GM21367 (cell line): ENCODE measurements at regions not wholly inside any gene's neighbourhood (a gene's known extent, or its start where the extent isn't known, plus 50 kb on each side); places are given as distances from the start of the nearest gene placed in this dataset.

Experiments
- ATAC-seq: cut with Tn5 transposase; IDR thresholded peaks from one replicate; pipeline ENCODE4 v1.9.1; 2021; ENCODE audit not compliant: unreplicated experiment

DNA sequence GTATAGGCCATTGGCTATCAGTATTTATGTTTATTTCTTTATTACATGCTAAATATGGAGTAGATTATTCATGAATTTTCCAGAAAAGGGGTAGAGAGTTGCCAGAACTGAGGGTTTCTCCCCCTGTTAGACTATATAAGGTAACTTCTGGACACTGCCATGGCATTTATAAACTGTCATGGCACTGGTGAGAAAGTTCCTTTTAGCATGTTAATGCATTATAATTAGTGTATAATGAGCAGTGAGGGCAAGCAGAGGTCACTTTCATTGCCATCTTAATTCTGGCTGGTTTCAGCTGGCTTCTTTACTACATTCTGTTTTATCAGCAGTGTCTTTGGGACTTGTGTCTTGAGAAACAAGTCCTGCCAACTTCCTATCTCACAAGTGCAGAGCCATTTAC, 220.0 kb upstream of the CNR1 start:
- no peak for ATAC-seq

DNA sequence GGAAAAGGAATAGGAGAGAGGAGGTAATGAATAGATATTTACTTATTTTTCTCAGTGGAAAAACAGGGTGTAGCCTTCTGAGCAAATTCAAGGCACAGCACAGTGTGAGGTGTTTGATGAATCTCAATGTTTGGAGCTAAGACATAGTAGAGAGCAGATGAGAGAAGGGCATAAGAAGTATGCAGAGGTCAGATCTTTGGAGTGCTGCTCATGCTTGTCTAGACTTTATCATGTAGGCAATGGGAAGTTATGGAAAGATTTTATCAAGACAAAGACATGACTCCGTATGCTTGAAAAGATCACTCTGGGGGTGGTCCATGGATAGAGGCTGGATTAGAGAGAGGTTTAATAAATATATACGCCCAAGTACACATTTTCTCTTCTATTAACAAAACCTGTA, 217.0 kb upstream of the CNR1 start:
- ATAC-seq: no peak

DNA sequence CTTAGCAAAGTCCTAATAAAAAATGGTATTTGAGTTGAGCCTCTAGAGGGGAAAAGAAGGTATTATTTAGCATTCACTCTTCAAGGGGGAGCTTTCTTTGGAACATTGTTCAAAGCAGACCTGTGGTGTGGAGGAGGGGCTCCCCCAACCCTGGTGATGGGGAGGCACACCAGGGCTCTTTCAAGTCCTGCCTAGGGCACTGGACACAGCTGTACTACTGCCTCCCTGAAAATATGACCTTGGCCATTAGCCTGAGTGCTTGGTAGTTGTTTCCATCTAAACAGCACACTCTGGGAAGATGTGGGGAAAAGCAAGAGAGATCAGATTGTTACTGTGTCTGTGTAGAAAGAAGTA, 215.1 kb upstream of the CNR1 start:
- ATAC-seq: no peak

DNA sequence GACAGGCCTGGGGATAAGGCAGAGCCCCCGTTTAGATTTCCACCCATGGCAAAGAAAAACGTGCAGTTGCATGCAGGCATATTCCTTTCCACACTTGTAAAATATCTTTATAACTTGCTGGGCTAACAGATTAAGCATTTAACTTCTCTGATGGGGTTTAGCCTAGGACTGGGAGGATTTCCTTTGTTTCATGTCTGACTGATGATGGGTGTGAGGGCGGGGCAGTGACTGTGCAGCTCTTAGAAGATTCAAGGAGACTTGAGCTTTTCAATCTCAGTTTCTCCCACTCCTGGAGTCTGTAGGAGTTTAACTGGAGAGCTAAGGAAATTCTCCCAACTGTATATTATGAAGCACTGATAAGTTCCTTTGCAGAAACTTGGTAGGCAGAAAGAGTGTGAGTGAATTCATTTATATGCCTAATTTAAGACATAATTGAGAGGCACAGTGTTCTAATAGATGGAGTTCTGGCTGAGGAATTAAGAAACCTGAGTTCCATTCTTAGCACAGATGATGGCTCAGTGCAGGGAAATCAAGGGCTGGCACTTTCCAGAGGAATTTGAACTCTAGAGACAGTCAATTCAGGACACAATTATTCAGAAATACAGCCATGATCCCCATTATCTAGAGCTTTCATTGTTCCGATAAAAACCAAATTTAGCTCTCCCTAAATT, 214.6 kb upstream of the CNR1 start:
- ATAC-seq: no peak

DNA sequence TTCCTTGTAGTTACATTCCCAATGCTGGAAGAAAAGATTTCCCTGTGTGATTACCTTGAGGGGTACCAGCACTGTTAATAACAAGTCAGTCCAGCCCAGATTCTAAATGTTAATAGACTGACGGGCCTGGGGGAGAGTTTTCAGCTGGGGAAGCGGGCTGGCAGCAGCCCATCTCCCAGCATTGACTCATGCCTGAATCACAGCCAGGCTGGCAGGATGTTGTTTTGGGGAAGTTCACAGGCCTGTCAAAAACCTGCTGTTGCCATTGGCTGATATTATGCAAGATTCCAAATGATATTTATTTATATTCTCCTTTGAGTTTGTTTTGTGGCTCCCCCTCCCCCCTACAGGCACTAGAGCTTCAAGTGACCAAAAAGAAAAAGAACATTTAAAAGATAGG, 213.9 kb upstream of the CNR1 start:
- no peak for ATAC-seq

DNA sequence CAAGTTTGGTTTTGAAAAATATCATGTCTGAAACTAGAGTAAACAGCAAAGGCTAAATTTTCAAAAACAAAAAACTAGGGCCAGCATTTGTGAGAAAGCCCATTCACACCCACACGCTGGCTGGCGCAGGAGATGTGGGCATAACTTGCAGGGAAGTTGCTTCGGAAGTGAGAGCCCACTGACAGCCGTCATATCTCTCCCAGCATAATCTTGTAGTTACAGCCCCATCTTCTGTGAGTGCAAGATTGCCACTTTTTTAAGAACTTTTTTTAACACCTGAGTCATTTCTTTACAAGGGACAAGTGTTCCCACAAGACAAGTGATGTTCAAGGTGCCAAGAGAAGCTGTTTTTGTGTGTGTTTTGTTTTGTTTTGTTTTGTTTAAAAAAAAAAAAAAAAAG, 212.5 kb upstream of the CNR1 start:
- ATAC-seq: no peak

DNA sequence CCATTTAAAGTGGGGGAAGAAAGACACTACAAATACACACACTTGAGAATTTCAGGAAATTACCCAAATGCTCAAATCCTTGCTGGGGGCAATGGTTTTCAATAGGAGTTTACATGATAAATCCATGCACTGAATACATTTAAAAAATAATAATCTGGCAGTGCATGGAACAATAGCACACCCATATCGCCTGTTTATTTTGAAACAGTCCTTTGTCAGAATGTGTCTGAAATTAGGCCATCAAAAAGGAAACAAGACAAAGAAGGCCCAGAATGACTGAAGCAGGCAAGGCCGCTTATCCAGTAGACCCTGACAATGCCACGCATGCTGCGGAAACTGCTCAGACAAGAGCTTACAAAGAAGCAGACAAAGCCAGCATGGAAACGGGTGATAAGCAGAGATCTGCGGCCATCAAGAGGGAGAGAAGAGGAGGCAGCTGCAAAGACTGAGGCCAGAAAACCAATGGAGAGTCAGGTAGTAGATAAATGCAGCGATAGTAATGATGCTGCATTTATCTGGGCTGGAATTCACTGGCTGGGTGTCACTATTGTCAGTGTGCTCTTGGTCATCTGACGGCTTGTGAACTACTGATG, 211.9 kb upstream of the CNR1 start:
- ATAC-seq: no peak

DNA sequence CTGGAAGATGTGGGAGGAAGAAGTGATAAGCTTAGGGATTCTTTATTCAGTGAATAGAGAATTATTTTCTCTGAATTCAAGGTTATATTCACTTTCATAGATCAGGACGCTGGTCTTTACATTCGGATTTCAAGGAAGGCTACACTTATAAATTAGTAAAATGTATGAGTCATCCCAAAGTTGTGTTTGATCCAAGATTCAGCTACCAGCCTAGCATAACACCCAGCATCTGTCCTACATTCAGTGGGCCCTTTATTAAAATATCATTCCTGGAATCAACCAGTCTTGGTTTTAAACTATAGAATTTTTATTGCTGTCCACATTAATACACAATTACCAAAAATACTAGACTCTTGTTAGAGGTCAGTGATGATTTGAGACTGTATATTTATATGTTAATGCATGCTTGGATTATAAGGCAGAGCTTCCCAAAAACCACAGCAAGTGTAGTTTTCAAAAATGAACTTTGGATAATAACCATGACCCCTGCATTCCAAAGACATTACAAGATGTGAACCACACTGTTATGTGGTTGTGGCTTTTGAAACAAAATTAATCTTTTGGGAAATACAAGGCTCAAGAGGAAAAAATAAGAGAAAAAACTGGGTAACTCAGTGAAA, 210.7 kb upstream of the CNR1 start:
- ATAC-seq: no peak

DNA sequence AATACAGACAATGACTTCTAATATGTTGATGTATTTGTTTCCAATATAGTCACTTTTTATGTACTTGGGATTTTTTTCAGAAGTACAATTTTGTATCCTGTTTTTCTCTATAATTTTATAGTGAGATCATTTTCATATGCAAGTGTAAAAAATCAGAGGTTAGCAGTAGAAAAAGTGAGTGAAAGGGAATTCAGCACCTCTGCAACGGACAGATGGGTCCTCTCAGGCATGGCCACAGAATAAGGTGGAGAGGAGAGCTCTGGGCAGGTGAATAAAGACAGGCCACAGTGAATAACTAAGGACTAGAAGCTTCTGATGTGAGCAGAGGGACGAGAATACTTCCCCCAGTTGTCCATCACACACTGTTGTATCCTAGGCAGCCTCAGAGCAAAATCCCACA, 210.1 kb upstream of the CNR1 start:
- ATAC-seq: no peak

DNA sequence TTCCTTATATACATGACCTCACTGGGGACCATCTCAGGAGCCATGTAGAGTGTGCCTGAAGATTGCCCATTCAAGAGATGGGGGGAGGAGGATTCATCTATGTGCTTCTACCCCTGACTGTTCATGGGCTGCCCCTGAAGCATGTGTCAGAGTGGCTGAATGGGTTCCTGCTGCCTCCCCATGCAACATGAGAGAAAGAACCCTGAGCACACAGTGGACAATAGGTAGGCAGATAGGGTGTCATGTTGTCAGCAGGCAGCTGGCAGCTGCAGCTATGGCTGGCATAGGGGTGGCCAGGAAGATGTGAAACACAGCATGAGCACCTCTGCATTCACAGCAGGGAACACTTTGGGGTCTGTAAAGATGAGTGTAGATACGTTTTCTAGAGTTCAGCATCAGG, 208.4 kb upstream of the CNR1 start:
- no peak for ATAC-seq

DNA sequence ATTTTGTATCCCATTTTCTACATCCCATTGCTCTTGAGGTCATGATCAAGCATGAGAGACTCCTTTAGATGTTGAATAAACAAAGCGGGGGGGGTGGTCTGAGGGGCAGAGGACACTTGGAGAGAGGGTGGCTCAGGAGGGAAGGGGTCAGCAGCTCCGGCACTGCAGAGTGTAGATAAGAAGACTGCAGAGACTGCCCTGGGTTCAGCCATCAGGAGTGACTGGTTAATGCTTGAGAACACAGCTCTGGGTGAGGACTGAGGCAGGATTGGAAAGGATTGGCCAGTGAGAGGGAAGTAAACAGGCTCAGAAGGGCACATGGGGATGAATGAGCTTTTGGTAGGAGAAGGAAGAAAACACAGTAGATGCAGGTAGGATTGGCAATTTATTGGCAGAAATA, 205.3 kb upstream of the CNR1 start:
- no peak for ATAC-seq

DNA sequence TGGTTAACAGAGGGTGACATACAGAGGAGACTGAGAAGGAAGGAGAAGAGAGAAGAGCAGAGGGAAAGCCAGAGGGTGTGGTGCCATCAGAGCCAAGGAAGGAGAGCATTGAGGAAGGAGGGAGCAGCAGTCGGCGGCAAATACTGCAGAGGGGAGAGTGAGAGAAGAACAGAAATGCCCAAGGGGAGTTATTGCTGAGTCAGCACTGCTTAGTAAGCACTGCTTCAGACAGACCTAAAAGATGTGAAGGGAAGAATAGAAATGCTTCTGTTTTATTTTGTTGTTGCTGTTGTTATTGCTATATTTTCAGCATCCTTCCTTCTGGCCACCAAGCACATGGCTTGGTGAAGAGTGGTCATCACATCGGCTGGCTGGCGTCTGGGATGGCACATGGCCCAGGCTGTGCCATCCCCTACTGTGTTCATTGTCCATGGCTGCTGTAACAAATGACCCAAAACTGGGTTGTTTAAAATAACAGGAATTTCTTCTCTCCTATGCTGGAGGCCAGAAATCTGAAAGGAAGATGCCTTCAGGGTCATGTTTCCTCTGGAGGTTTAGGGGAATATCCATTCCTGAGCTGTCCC, 204.1 kb upstream of the CNR1 start:
- ATAC-seq: no peak

DNA sequence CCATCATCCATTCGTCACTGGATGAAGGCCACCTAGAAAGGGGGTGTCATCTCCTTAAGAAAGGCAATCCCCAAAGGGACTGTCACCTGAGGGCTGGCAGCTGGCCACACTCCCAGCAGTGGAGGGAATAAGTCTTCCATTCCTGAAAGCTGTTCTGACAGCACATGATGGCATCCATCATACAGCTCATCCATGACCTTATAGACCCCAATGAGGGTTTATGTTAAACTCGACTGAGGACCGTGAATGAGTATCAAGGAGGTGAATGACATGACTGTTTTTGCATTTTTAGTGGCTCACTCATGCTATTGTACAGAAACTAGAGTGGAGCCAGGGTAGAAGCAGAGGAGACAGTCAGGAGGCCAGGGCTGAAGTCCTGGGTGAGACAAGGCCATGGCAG, 203.1 kb upstream of the CNR1 start:
- no peak for ATAC-seq

DNA sequence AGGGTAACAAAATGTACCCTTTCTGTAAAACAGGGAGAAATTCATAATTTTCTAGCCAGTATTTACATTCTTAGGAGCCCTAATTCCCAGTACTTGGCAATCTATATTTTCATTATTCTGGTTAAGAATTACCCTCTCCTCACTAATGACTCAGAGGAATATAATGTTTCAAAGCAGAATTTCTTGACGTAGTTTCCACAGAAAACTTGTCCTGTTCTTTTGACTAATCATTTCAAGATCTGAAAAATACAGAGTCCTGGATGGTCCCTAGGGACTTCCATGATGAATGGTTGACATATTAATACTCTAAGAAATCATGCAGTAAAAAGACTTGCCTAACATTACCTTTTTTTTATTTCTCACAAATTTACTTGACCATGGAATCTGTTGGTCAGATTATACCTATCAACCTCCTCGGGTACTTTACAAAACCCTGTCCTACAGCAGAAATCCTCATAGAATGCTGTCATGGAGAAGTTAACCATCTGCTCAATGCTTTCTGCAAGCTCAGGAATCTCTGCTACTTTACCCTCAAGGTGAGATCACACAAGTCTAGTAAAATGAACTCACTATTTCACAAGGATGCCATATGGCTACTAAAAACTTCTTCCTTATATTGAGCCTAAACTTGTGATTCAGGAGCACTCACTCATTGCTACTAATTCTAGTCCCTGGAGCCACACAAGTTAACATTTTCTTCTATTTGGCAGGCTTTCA, 202.1 kb upstream of the CNR1 start:
- no peak for ATAC-seq

DNA sequence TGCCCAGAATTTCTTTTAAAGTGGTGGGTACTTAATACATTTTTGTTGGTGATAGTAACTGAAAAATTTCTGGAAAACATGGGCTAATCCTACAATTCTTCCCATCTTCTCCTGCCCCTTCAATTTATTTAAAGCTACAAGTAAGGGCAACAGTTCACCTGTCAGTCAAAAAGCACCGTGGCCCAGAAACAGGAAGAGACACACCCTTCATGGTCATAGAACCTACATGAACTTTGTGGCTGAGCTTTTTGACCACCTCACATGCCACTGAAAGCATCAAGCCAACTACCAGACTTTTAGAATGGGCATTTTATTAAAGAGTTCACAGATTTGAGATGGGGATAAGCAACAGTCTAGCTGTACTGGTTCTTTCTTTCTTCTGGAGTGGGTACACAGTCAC, 201.1 kb upstream of the CNR1 start:
- ATAC-seq: no peak

DNA sequence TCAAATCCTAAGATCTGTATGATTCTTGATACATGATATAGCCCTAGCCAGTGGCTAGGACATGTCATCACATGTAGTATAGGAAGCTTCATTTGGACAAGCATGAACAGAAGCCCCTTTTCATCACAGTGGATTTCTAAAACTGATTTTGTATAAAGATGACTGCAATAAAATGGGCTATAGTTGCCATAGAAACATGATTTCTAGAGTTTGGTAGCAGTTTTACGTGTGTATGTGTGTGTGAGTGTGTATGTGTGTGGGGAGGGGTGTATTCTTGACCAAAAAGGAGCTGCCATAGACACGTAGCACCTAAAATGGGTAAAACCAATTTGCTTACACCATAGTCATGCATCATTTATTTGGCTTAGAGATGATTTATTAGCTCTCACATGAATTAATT, 200.5 kb upstream of the CNR1 start:
- ATAC-seq: no peak

DNA sequence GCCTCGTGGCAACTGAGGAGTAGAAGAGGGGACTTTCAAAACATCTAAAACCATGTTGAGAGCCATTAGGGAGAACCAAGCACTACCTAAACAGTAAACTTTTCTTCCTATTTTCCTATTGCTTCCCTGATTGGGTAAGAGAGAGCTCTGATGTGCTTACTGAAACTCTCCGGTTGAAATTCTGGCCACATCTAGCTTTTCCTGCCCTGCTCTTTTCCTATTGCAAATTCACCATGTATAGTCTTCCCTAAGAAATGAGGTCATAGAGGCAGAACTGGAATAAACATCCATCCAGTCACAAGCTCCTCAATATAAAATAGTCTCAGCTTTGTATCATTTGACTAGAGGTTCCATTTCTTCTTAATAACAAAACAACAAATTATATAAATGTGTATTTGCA, 199.5 kb upstream of the CNR1 start:
- no peak for ATAC-seq

DNA sequence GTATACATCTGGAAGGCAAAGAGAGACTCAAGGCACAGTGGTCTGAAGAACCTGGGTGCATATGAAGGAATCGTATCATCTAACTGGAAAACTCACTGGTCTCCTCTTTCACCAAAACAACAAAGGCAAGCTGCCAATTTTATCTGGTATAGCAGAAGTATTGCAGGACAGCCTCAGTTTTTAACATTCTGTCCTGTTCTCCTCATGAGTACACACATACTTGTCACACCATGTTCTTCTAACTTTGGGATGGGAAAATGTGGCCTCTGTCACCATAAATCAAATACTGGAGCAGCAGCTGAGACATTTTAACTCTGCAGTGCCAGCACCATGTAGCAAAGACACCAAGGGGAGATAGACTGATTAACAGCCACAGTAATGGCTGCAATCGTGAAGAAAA, 199.1 kb upstream of the CNR1 start:
- ATAC-seq: no peak

DNA sequence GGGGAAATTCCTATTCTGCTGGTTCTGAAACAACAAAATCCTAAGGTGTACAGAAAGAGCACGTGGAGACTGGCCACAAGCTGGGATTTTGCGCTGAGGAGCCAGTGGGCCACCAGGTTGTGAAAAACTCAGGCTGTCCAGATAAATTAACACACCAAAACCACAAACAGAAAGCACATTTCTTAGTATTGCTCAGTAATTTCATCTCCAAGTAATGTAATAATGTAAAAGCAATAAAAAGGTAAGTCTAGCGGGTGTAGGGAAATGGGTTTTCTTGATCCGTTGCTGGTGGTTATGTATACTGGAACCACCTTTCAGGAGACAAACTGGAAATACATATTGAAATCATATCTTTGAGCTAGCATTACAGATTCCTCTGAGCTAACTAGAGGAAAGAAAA, 195.6 kb upstream of the CNR1 start:
- ATAC-seq: no peak

DNA sequence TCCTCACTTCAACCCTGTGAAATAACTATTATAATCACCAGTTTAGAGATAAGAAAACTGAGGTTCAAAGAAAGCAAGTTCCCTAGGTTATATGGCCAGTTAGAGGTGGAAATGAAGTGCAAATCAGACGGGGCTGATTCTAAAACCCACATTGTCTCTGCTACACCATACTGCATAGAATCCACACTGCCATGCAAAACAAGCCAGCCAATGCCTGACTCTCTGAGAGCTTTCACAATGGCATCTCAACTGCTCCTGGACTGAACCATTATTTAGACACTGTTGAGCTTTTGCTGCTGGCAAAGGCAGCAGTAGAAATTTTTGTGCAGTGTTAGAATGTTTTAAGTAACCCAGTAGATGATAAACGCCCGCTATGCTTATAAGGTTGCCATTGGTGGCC, 195.2 kb upstream of the CNR1 start:
- ATAC-seq: no peak

DNA sequence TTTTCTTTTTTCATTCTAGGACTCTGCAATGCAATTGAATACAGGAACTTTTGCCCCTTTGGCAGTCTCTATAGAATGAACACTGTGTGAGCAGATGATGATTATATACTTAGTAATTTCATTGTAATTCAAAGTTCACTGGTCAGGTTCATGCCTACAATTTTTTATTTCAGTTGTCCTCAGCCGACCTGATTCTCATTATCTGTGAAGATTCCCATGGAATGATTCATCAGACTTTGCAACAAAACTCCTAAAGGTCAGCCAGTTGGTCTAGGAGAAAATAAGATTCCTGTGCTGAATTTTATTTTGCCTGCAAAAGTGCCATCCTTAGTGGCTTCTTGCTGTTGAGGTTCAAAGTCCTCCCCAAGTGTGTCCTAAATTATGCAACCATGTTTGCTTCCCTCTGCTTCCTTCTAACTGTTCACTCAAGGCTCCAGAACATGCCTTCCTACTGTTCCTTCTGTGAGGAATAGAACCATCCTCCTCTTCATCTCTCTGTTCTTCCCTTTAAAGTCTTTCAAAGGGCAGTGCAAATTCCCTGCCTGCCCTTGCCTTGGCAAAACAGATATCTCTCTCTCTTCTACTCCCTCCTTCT, 194.2 kb upstream of the CNR1 start:
- no peak for ATAC-seq
